ENCODE measurements at regions not wholly inside any gene's neighbourhood (a gene's known extent, or its start where the extent isn't known, plus 50 kb on each side); places are given as distances from the start of the nearest gene placed in this dataset.

DNA sequence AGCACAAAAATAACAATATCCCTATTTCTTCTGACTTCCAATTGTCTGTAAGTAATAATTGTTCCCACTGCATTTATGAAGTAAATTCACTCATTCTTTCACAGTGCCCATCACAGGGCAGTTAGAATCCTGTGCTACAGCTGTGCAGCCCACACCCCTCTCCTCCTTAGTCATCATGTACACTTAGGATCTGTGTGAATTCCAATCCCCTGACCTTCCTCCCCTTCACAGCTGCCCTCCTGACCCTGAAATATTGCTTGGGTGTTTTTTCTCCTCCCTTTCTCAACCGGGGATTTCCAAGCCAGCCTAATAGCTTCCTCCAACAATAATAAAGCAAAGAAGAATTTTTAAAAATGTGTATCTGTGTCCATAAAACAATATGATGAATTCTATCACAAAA lies 91.5 kb upstream of the BEND6 start:
- H3K9me3 ChIP-seq (ENCODE audit: control insufficient read depth in 4 of 4, low read length in 3 of 4), result no peaks in the 10 kb centered on the region
- DNase-seq (ENCODE audit: low spot score), result no peak
- H3K4me3 ChIP-seq (ENCODE audit: low read depth in 1 of 3, low read length in 3 of 3), result no peak overlapping the region
- H3K27me3 ChIP-seq (ENCODE audit: control insufficient read depth in 4 of 4, insufficient read depth in 4 of 4, low read length in 3 of 4), result no peaks in the 10 kb centered on the region
- no peaks in the 10 kb centered on the region for H3K4me1 ChIP-seq (ENCODE audit: control insufficient read depth in 4 of 4, insufficient read depth in 4 of 4, low read length in 3 of 4)
- no peak overlapping the region for H3K9ac ChIP-seq (ENCODE audit: low read depth in 1 of 2, low read length in 2 of 2)
- 27% methylated on average over 1 of the region's 1 CpG for WGBS
- no peak overlapping the region for H3K27ac ChIP-seq (ENCODE audit: low read depth in 1 of 2, low read length in 2 of 2)
- no peaks in the 10 kb centered on the region for H3K36me3 ChIP-seq (ENCODE audit: control insufficient read depth in 4 of 4, insufficient read depth in 3 of 4, low read depth in 1 of 4, low read length in 3 of 4)
- TF ChIP-seq RAD21 (IDR thresholded peaks at IDR 0.05), result no peak

DNA sequence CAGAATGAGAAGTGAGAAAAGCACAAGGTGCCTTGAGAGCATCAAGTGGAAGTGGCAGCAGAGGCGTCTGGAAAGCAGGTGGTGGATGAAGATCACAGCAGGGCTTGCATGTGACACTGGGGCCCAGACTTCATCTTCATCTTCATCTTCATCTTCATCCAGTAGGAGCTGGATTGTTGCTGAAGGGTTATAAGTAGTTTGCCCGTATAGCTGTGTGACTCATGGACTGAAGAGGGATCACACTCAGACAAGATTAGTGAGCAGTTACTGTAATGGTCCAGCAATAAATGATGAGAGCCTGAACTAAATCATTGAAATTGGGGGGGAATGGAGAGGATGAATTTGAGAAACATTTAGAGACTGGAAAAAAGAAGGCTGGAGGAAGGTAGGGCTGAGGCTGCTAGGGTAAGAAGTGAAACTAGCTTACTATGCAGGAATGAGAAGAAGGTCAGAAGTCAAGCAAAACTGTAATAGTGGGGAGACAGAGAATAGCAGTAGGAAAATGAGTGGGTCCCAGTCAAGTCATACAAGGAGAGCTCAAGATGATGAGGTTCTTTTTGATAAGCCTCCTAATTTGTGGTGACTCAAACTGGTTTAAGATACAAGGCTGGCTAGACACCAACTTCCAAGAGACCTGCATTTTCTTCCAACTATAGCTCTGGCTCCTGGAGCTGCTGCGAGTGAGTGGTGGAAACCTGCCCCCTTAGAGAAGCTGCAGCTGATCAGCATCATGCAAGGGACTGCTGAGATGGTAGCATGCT lies 92.3 kb upstream of the BEND6 start:
- H3K27me3 ChIP-seq (ENCODE audit: control insufficient read depth in 4 of 4, insufficient read depth in 4 of 4, low read length in 3 of 4), result no peaks in the 10 kb centered on the region
- TF ChIP-seq EGR1 (IDR thresholded peaks at IDR 0.05; ENCODE audit: low read depth in 2 of 2) (no peak), FOXA1 (IDR thresholded peaks at IDR 0.05) (no peak), HNF4G (IDR thresholded peaks at IDR 0.05) (no peak), TAF1 (conservative IDR thresholded peaks at IDR 0.05) (no peak), NR2F2 (IDR thresholded peaks at IDR 0.05) (no peak), RAD21 (IDR thresholded peaks at IDR 0.05) (no peak), GABPA (IDR thresholded peaks at IDR 0.05 in 1 of 2, conservative IDR thresholded peaks at IDR 0.05 in 1 of 2) (no peak), SP1 (IDR thresholded peaks at IDR 0.05) (no peak), JUND (IDR thresholded peaks at IDR 0.05) (no peak)
- TF ChIP-seq, protein P1, sequence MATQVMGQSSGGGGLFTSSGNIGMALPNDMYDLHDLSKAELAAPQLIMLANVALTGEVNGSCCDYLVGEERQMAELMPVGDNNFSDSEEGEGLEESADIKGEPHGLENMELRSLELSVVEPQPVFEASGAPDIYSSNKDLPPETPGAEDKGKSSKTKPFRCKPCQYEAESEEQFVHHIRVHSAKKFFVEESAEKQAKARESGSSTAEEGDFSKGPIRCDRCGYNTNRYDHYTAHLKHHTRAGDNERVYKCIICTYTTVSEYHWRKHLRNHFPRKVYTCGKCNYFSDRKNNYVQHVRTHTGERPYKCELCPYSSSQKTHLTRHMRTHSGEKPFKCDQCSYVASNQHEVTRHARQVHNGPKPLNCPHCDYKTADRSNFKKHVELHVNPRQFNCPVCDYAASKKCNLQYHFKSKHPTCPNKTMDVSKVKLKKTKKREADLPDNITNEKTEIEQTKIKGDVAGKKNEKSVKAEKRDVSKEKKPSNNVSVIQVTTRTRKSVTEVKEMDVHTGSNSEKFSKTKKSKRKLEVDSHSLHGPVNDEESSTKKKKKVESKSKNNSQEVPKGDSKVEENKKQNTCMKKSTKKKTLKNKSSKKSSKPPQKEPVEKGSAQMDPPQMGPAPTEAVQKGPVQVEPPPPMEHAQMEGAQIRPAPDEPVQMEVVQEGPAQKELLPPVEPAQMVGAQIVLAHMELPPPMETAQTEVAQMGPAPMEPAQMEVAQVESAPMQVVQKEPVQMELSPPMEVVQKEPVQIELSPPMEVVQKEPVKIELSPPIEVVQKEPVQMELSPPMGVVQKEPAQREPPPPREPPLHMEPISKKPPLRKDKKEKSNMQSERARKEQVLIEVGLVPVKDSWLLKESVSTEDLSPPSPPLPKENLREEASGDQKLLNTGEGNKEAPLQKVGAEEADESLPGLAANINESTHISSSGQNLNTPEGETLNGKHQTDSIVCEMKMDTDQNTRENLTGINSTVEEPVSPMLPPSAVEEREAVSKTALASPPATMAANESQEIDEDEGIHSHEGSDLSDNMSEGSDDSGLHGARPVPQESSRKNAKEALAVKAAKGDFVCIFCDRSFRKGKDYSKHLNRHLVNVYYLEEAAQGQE (IDR thresholded peaks at IDR 0.05), result no peak
- TF ChIP-seq, protein P2, sequence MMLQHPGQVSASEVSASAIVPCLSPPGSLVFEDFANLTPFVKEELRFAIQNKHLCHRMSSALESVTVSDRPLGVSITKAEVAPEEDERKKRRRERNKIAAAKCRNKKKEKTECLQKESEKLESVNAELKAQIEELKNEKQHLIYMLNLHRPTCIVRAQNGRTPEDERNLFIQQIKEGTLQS (IDR thresholded peaks at IDR 0.05), result no peak
- TF ChIP-seq, protein P3, sequence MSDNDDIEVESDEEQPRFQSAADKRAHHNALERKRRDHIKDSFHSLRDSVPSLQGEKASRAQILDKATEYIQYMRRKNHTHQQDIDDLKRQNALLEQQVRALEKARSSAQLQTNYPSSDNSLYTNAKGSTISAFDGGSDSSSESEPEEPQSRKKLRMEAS (IDR thresholded peaks at IDR 0.05), result no peak
- H3K27ac ChIP-seq (ENCODE audit: low read depth in 1 of 2, low read length in 2 of 2), result no peak overlapping the region
- no peak overlapping the region for H3K9ac ChIP-seq (ENCODE audit: low read depth in 1 of 2, low read length in 2 of 2)
- no peak for DNase-seq (ENCODE audit: low spot score)
- WGBS, result 85% methylated on average over 3 of the region's 3 CpGs
- H3K36me3 ChIP-seq (ENCODE audit: control insufficient read depth in 4 of 4, insufficient read depth in 3 of 4, low read depth in 1 of 4, low read length in 3 of 4), result no peaks in the 10 kb centered on the region
- no peak overlapping the region for H3K4me3 ChIP-seq (ENCODE audit: low read depth in 1 of 3, low read length in 3 of 3)
- H3K9me3 ChIP-seq (ENCODE audit: control insufficient read depth in 4 of 4, low read length in 3 of 4), result no peaks in the 10 kb centered on the region
- H3K4me1 ChIP-seq (ENCODE audit: control insufficient read depth in 4 of 4, insufficient read depth in 4 of 4, low read length in 3 of 4), result no peaks in the 10 kb centered on the region

DNA sequence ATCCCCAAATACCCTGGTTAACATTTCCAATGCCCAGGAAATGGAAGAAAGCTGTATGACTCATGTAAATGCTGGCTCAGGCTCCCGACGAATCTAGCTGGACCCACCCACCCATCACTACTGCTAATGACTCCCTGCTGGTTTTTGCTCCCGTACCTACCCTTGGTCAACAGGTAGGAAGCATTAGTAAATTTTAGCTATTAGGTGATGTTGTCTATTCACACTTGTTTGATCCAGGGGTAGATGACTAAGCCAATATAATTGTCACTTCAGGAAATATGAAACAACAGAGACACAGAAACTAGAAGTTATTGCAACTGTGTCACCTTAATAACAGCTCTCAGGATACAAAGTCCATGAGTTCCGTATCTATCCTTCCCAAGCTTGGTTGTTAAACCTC lies 94.4 kb upstream of the BEND6 start:
- Histone ChIP-seq H3K27ac (ENCODE audit: low read depth in 1 of 2, low read length in 2 of 2) (no peak overlapping the region), H3K9me3 (ENCODE audit: control insufficient read depth in 4 of 4, low read length in 3 of 4) (no peaks in the 10 kb centered on the region), H3K9ac (ENCODE audit: low read depth in 1 of 2, low read length in 2 of 2) (no peak overlapping the region), H3K4me3 (ENCODE audit: low read depth in 1 of 3, low read length in 3 of 3) (no peak overlapping the region), H3K27me3 (ENCODE audit: control insufficient read depth in 4 of 4, insufficient read depth in 4 of 4, low read length in 3 of 4) (no peaks in the 10 kb centered on the region), H3K4me1 (ENCODE audit: control insufficient read depth in 4 of 4, insufficient read depth in 4 of 4, low read length in 3 of 4) (no peaks in the 10 kb centered on the region), H3K36me3 (ENCODE audit: control insufficient read depth in 4 of 4, insufficient read depth in 3 of 4, low read depth in 1 of 4, low read length in 3 of 4) (no peaks in the 10 kb centered on the region)
- DNase-seq (ENCODE audit: low spot score), result no peak
- 55% methylated on average over 4 of the region's 4 CpGs for WGBS
- TF ChIP-seq, protein P1 (IDR thresholded peaks at IDR 0.05), result no peak
- TF ChIP-seq, protein P3 (IDR thresholded peaks at IDR 0.05), result no peak
- TF ChIP-seq FOXA2 (IDR thresholded peaks at IDR 0.05) (no peak), JUND (IDR thresholded peaks at IDR 0.05) (no peak), GABPA (IDR thresholded peaks at IDR 0.05 in 1 of 2, conservative IDR thresholded peaks at IDR 0.05 in 1 of 2) (no peak), TAF1 (conservative IDR thresholded peaks at IDR 0.05) (no peak), FOXA1 (IDR thresholded peaks at IDR 0.05) (no peak), HNF4A (conservative IDR thresholded peaks at IDR 0.05) (no peak)
- TF ChIP-seq, protein P2 (IDR thresholded peaks at IDR 0.05), result no peak
- TF ChIP-seq, protein P4, sequence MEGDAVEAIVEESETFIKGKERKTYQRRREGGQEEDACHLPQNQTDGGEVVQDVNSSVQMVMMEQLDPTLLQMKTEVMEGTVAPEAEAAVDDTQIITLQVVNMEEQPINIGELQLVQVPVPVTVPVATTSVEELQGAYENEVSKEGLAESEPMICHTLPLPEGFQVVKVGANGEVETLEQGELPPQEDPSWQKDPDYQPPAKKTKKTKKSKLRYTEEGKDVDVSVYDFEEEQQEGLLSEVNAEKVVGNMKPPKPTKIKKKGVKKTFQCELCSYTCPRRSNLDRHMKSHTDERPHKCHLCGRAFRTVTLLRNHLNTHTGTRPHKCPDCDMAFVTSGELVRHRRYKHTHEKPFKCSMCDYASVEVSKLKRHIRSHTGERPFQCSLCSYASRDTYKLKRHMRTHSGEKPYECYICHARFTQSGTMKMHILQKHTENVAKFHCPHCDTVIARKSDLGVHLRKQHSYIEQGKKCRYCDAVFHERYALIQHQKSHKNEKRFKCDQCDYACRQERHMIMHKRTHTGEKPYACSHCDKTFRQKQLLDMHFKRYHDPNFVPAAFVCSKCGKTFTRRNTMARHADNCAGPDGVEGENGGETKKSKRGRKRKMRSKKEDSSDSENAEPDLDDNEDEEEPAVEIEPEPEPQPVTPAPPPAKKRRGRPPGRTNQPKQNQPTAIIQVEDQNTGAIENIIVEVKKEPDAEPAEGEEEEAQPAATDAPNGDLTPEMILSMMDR (IDR thresholded peaks at IDR 0.05; ENCODE audit: low read depth, low read length, missing input control), result no peak
